IPS-18a (cell line): ENCODE measurements at regions not wholly inside any gene's neighbourhood (a gene's known extent, or its start where the extent isn't known, plus 50 kb on each side); places are given as distances from the start of the nearest gene placed in this dataset.
"Not testable (repeated sequence)": the region's sequence is repeated elsewhere in the genome, so short reads cannot be mapped to it uniquely, and the experiment has no call there.

Experiments used
- H3K27ac ChIP-seq: one replicate; pipeline ENCODE4 v1.5.1; 2013; ENCODE audit warnings: low read length
- H3K27me3 ChIP-seq: one replicate; pipeline ENCODE4 v1.6.1; 2013; ENCODE audit warnings: mild to moderate bottlenecking, low read length; ENCODE audit not compliant: control insufficient read depth, insufficient read depth
- H3K36me3 ChIP-seq: one replicate; pipeline ENCODE4 v1.6.1; 2013; ENCODE audit warnings: low read depth, low read length; ENCODE audit not compliant: control insufficient read depth
- H3K4me1 ChIP-seq: one replicate; pipeline ENCODE4 v1.6.1; 2013; ENCODE audit warnings: low read depth, low read length; ENCODE audit not compliant: control insufficient read depth
- H3K4me3 ChIP-seq: one replicate; pipeline ENCODE4 v1.5.1; 2013; ENCODE audit warnings: low read length
- H3K9ac ChIP-seq: one replicate; pipeline ENCODE4 v1.6.1; 2013; ENCODE audit warnings: mild to moderate bottlenecking, low read length, moderate library complexity
- H3K9me3 ChIP-seq: one replicate; pipeline ENCODE4 v1.6.1; 2013; ENCODE audit warnings: low read depth, low read length; ENCODE audit not compliant: control insufficient read depth

DNA sequence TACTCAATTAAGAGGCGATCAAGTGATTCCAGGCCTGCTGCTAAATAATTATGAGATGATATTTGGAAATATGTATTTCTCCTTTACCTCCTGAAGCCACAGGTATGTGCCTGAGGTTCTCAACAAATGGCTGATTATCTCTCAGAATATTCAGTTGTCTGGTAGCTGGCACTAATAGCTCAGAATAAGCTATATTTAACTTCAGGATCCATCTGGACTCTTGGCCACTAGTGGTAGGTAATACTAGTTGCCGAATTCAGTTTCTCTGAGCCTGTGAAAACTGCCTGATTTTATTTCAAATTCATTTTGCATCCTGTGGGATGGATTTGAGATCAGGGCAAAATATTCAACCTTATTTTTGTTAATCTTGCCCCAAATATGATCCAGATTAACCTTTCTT lies 499.0 kb downstream of the DIPK2A start:
- H3K4me1 ChIP-seq, result peaks cover 4% of the 10 kb centered on the region
- H3K9me3 ChIP-seq, result no peaks in the 10 kb centered on the region
- no peaks in the 10 kb centered on the region for H3K36me3 ChIP-seq
- H3K9ac ChIP-seq, result no peak overlapping the region
- H3K27ac ChIP-seq, result no peak overlapping the region
- H3K27me3 ChIP-seq, result no peaks in the 10 kb centered on the region
- H3K4me3 ChIP-seq, result no peak overlapping the region

DNA sequence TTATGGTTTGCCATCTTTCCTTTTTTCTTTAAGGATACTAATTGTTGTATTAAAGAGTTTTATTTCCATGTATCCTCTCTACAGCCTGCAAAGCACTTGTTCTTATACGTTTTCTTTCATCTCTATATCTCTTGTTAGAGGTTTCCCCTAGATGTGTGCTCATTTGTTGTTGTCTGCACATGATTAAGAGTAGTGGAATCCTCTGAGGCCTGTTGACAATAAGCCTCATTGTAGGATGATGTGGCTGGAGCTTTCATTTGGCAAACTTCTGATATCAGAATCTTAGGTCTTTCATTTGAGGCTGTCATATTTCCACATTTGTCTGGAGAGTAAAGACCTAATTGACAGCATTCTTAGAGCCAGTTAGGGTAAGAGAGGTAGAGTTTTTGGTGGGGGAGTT lies 506.0 kb downstream of the DIPK2A start:
- Histone ChIP-seq H3K36me3 (no peaks in the 10 kb centered on the region), H3K4me3 (no peak overlapping the region), H3K4me1 (peaks cover 5% of the 10 kb centered on the region), H3K9me3 (no peaks in the 10 kb centered on the region), H3K27me3 (no peaks in the 10 kb centered on the region), H3K9ac (no peak overlapping the region), H3K27ac (no peak overlapping the region)

DNA sequence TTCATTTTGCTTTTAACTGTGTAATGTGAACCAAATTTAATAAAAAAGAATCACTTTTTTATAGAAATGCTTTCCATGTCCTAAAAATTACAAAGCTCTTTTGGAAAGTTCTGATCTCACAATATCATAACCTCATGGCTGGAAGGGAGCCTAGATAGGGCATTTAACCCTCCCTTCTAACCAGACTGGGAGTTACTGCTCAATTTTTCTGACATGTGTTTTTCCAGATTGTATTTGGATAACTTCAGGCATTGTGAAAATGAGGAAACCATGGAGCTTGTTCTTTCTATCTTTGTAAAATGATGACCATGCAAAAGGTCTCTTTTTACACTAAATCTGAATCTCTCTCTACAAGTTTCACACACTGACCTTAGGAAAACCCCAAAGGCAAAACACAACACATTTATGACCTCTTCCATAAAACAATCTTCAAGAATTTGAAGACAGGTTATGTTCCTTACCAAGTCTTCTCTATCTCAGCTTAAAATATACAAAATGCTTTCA lies 508.8 kb downstream of the DIPK2A start:
- no peaks in the 10 kb centered on the region for H3K36me3 ChIP-seq
- no peaks in the 10 kb centered on the region for H3K27me3 ChIP-seq
- H3K4me3 ChIP-seq, result no peak overlapping the region
- no peaks in the 10 kb centered on the region for H3K9me3 ChIP-seq
- no peak overlapping the region for H3K9ac ChIP-seq
- H3K4me1 ChIP-seq, result peaks cover 17% of the 10 kb centered on the region
- no peak overlapping the region for H3K27ac ChIP-seq

GRCh38 chr3:144482876-144483275 lies 511.3 kb downstream of the DIPK2A start:
- peaks cover 17% of the 10 kb centered on the region for H3K4me1 ChIP-seq
- H3K36me3 ChIP-seq, result no peaks in the 10 kb centered on the region
- H3K9me3 ChIP-seq, result no peaks in the 10 kb centered on the region
- no peaks in the 10 kb centered on the region for H3K27me3 ChIP-seq
- H3K27ac ChIP-seq, result no peak overlapping the region
- H3K9ac ChIP-seq, result no peak overlapping the region
- no peak overlapping the region for H3K4me3 ChIP-seq

DNA sequence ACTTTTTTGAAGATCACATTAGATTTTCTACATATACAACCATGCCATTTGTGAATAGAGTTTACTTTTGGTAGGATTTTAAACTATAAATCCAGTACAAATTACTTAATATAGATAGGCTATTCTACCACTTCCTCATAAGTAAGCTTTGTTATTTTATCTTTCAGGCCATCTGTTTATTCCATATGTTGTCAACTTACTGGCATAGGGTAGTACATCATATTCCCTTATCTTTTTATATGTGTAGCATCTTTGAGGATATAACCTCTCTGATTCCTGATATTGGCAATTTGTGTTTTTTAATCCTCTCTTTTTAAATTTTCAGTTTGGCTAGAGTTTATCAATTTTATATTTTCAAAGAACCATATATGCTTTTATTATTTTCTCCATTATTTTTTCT lies 515.4 kb downstream of the DIPK2A start:
- Histone ChIP-seq H3K4me1 (peaks cover 17% of the 10 kb centered on the region), H3K27me3 (no peaks in the 10 kb centered on the region), H3K4me3 (no peak overlapping the region), H3K27ac (no peak overlapping the region), H3K9ac (no peak overlapping the region), H3K36me3 (no peaks in the 10 kb centered on the region), H3K9me3 (no peaks in the 10 kb centered on the region)

- Histone ChIP-seq H3K9ac (no peak overlapping the region), H3K27me3 (no peaks in the 10 kb centered on the region), H3K9me3 (no peaks in the 10 kb centered on the region), H3K4me3 (no peak overlapping the region), H3K36me3 (no peaks in the 10 kb centered on the region), H3K27ac (no peak overlapping the region), H3K4me1 (peaks cover 5% of the 10 kb centered on the region)
These were observed 517.3 kb downstream of the DIPK2A start for GRCh38 chr3:144488927-144489326.

DNA sequence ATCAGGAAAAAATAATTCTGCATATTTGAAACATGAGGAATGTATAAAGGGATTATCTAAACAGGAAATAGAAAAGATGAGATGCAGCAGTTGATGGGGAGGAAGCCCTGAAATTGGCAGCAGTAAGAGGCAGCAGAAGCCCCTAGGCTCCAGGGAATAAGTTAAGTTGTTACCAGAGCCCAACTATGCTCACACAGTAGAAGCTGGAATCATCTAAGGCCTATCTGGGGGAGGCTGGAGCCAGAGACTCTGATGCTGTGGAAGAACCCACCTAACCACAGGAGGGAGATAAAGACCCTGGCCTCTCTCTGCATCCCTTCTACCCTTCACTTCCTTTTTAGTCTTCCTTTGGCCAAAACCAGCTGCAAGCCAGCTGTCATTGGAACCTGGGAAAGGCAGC lies 519.7 kb downstream of the DIPK2A start:
- H3K36me3 ChIP-seq, result no peaks in the 10 kb centered on the region
- no peak overlapping the region for H3K9ac ChIP-seq
- H3K27me3 ChIP-seq, result no peaks in the 10 kb centered on the region
- H3K4me3 ChIP-seq, result no peak overlapping the region
- no peaks in the 10 kb centered on the region for H3K4me1 ChIP-seq
- no peak overlapping the region for H3K27ac ChIP-seq
- H3K9me3 ChIP-seq, result no peaks in the 10 kb centered on the region

GRCh38 chr3:144494651-144495050 lies 523.0 kb downstream of the DIPK2A start:
- H3K27me3 ChIP-seq, H3K4me1 ChIP-seq, H3K27ac ChIP-seq, H3K36me3 ChIP-seq, H3K9ac ChIP-seq, H3K4me3 ChIP-seq, H3K9me3 ChIP-seq: not testable (repeated sequence)

GRCh38 chr3:144496141-144496835 lies 524.7 kb downstream of the DIPK2A start:
- Histone ChIP-seq H3K36me3 (no peaks in the 10 kb centered on the region), H3K9ac (no peak overlapping the region), H3K27me3 (no peaks in the 10 kb centered on the region), H3K9me3 (no peaks in the 10 kb centered on the region), H3K4me1 (no peaks in the 10 kb centered on the region), H3K4me3 (no peak overlapping the region), H3K27ac (no peak overlapping the region)

DNA sequence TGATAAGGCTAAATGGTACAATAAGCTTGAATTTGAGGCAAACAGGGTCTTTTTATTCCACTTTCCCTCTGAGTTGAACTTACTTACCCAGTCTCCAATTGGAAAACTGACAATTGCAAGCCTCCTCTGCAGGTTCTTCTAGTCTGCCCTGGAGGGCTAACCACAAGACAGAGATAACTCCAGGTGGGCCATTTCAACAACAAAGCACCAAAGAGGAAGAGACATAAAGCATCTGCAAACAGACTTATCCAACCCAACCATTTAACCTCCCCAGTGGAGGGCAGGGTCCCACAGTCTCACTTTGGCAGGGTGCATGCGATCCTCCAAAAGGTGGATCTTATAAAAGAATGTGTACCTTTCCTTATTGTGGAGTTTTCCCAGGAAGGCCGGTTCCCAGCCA lies 525.8 kb downstream of the DIPK2A start:
- H3K27ac ChIP-seq, result no peak overlapping the region
- no peaks in the 10 kb centered on the region for H3K27me3 ChIP-seq
- H3K36me3 ChIP-seq, result no peaks in the 10 kb centered on the region
- H3K4me1 ChIP-seq, result peaks cover 7% of the 10 kb centered on the region
- no peak overlapping the region for H3K4me3 ChIP-seq
- no peak overlapping the region for H3K9ac ChIP-seq
- H3K9me3 ChIP-seq, result no peaks in the 10 kb centered on the region

DNA sequence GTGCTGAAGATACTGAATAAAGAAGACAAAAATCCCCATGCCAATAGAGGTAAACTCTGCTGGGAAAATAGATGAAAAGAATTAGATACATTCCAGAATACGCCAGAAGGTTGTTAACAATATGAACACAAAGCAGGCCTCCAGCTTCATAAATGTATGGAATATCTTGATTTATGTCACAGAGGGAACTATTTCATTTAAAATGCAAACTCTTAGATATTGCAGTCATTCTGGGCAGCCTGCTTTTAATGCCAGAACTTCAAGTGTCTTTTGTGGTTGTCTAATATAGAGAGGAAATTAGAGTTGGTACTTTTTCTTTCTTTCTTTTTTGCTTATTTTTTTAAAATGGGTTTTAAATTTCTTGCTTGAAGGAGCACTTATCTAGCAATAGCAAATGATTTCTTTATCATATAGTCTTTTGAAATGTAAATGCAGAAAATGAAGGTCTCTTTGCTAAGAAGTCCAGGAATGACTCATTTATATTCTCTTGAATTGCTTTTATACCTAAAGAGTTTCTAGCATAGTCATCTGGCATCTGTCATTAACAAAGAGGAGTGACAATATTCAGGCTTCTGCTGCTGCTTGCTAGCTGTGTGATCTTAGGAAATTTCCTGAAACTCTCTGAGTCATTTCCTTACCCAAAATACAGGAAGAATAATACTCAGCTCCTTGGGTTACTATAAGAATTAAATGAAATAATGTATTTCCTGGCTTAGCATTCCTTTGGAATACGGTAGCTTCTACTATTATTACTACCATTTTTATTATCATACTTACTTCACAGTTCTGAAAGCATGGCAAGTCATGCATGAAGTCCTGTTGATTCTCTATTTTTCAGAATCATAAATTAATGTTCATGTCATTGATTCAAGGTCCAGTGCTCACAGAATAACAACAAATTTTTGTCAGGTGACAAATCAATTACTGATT lies 527.6 kb downstream of the DIPK2A start:
- H3K27ac ChIP-seq, result no peak overlapping the region

More for the DNA sequence above, 527.6 kb downstream of the DIPK2A start:
- Histone ChIP-seq H3K9ac (no peak overlapping the region), H3K36me3 (no peaks in the 10 kb centered on the region), H3K4me3 (no peak overlapping the region), H3K4me1 (peaks cover 11% of the 10 kb centered on the region), H3K9me3 (no peaks in the 10 kb centered on the region), H3K27me3 (no peaks in the 10 kb centered on the region)
